GM19455 (cell line): ENCODE measurements at regions not wholly inside any gene's neighbourhood (a gene's known extent, or its start where the extent isn't known, plus 50 kb on each side); places are given as distances from the start of the nearest gene placed in this dataset.
A peak's percentile ranks its signal among the peaks of the same experiment; 100 is the strongest.
"Not testable (repeated sequence)": the region's sequence is repeated elsewhere in the genome, so short reads cannot be mapped to it uniquely, and the experiment has no call there.

Source experiments
- ATAC-seq: cut with Tn5 transposase; IDR thresholded peaks from one replicate; pipeline ENCODE4 v1.9.1; 2021; ENCODE audit not compliant: unreplicated experiment

DNA sequence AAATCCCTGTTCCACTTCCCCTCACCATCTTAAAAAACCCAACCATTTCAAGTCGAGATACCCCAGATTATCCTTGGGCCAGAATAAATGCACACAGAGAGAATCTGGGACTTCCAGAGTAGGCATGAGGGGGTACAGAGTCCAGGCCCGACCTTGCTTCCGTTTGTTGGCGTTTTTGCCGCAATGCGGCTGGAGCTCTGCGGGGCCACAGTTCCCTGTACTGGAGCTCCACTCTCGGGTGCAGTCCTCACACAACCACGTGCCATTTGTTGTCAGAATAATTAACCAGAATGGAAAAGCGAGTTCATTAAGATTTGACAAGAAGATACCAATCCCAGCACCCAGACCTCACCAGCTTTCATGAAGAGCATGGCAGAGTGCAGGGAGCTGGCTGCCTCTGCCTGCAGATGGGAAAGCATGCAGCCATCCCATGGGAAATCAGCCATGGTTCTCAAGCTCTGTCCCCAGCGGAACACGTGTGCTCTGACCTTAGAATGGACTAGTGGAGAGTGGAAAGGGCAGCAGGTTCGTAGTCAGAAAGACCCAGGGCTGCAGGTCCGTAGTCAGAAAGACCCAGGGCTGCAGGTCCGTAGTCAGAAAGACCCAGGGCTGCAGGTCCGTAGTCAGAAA, 472.8 kb downstream of the EIPR1 start:
- no peak for ATAC-seq

DNA sequence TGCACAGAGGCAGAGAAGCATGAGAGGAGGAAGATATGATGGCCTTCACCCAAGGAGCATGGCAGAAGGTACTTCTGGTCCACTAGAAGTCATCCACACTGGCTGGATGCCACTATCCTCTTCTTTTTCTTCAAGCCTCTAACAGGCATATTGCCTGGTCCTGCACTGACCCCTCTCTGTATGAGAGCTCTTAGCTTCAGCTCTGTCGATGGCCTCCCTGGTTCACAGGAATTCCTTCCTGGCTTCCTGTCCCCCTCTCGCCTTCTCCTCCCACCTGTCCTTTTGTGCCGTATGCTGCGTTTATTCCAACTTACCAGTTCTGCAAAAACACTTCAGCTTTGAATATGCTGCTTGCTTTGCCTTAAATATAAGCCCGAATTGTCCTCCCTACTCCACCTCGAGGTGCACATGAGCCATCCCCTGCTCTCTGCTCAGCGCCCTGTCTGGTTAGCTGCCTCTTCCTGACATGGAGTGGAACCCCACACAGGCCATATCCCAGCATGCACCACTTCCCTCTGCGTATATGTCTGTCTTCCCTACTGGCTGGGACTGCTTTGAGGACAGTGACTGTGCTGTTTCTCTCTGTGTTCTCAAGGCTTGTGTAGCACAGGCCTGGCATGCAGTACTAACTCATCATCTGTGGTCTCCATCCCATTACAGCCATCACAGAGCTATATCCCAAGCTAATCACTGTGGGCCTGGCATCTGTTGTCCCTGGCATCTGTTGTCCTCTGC, 474.9 kb downstream of the EIPR1 start:
- no peak for ATAC-seq

DNA sequence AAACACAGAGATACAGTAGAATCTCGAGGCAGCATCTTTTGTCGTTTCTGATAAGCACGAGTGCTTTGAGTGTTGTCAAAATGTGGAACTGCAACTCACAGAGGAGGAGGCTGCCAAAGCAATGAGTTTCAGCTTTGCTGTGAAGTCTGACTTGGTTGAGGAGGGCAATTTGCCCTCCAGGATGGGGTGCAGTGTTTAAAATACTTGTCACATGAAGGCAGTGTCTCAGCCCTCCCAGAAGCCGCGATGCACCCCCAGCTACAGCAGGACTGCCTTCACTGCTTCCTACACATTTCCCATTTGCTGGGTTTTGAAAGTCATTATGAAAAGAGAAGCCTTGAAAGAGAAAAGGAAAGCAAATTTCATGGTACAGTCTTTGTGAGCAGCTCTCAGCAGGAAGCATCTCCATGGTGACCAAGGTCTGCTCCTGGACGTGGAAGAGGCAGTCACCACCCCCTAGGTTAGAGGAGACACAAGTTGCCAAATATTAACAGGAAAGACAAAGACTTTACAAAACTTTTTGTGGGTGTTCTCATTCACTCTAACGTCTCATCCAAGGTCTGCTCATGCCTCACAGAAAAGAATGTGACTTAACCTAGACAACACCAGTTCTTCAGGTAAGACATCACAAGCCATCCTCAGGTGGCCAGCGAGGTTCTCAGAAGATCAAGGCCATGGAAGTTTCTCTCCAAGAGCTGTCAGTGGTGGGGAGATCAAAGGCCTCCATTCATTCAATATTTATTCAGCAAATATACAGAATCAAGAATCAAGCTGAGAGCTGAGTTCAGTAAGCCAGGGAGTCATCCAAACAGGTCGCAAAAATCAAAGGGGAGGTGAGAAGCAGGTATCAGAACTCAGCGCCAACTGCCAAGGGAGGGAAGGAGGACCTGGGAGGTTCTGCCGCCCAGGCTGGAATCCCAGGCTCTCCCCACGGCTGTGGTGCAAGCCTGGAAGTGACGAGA, 476.0 kb downstream of the EIPR1 start:
- peak; percentile 90 for ATAC-seq

DNA sequence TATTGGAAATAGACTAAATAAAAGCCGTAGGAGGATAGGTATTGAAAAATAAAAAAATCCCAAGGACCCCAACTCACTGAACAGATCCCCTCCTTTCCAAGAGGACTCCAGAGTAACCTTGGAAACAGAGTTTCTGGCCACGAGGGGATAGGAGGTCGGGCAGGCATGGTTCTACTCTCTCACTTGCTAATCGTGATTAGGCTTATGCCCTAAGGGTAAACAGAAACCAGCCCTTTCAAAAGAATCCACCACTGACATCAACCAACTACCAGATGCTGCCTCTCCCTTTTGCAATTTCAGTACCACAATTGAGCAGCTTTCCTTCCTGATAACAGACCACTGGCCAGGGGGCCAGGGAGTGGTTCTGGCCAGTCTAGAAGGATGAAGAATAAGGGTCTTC, 477.8 kb downstream of the EIPR1 start:
- ATAC-seq: no peak

DNA sequence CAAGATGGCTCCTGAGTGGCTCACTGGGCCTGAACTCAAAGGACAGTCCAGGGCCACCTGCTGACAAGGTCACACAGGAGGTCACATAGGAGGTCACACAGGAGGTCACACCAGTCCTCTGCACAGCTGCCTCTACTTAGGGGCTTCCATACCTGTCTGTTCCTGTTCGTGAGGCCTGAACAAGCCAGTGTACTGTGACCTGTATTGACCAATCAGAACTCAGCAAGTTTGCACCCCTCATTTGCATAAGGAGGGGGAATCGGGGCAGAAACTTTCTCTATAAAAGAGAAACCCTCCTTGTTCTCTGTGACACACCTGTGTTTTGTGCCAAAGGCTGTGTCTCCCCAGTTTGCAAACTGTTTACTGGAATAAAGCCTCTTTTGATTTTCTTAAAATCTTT, 478.9 kb downstream of the EIPR1 start:
- ATAC-seq: no peak

DNA sequence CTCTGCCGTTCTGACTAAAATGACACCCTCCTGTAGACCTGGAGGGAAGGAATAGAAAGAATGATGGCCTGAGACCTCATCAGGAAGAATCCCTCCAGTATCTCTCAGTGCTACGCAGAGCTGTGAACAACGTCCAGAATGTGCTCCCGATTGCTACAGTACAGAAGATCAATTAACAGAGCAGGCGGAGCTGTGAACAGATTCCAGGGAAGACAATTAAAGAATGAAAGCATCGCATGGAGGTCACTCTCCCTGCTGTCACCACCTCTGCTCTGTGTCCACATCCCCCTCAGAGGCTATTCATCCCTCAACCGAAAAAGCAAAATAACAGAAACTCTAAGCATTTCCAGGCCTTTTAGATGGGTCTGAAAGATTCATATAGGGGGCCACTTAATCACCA, 481.0 kb downstream of the EIPR1 start:
- ATAC-seq: no peak

DNA sequence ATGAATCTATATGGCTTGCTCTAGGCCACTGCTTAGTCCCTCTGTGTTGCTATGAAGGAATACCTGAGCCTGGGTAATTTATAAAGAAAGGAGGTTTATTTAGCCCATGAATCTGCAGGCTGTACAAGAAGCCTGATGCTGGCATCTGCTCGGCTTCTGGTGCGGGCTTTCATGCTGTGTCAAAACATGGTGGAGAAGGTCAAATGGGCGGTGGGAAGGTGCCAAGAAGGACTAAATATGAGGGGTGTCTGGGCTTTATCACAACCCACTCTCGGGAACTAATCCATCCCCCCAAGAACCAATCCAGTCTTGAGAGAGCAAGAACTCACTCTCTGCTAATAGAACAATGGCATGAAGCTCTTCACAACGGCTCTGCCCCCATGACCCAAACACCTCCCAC, 481.6 kb downstream of the EIPR1 start:
- ATAC-seq: no peak

DNA sequence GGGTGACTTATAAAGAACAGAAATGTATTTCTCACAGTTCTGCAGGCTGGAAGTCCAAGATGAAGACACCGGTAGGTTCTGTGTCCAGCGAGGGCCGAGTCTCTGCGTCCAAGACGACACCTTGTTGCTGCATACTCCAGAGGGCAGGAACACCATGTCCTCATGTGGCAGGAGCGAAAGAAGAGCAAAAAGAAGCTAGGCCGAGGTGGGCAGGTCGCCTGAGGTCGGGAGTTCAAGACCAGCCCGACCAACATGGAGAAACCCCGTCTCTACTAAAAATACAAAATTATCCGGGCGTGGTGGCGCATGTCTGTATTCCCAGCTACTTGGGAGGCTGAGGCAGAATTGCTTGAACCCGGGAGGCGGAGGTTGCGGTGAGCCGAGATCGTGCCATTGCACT, 483.6 kb downstream of the EIPR1 start:
- not testable (repeated sequence) for ATAC-seq

DNA sequence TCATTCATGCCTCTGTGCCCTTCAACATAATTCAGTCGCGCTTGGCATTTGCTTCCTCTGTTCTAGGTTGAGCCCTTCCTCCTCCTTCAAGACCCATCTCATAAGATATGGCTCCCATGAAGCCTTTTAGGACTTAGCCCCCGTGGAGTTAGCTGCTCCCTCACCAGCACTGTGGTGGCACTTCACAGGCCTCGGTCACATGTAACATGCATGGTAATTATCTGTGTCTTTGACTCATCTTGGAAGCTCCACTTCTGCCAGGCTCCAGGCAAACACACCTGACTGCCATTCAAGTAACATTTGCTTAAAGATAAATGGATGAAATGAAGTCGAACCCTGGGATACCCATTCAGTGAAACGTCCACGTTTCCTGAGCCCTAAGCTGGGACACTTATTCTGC, 484.7 kb downstream of the EIPR1 start:
- no peak for ATAC-seq

DNA sequence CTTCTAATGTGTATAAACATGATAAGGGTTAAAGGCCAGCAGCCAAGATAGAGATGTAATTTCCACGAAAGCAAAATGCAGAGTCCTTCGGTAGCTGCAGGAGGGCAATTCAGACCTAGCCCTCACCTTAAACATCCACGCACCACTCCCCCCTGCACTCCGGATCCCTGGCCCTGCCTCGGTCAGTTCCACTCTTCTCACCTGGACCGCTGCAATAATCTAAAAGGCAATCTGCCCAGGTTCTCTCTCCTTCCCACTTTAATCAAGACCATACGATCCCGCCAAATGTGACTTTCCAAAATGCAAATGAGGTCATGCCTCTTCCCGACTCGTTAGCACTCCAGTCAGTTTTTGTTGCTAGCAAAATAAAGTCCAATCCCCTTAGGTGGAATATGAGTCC, 485.2 kb downstream of the EIPR1 start:
- ATAC-seq: no peak

DNA sequence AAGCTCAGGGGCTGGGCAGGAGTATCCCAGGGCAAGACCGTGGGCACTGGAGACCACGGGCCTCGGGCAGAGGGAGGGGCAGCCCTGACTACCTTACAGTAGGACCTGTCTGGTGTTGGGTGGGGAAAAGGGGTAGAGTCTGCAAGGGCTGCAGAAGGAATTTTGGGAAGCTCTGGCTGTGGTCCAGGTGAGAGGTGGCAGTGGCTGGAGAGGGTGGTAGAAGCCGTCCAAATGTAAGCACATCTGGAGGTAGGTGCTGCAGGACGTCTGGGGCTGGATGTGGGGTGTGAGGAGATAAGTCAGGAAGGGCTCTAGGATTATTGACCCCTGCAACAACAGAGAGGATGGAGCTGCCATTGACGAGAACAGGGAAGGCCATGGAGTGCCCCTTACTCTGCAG, 486.7 kb downstream of the EIPR1 start:
- ATAC-seq: no peak

DNA sequence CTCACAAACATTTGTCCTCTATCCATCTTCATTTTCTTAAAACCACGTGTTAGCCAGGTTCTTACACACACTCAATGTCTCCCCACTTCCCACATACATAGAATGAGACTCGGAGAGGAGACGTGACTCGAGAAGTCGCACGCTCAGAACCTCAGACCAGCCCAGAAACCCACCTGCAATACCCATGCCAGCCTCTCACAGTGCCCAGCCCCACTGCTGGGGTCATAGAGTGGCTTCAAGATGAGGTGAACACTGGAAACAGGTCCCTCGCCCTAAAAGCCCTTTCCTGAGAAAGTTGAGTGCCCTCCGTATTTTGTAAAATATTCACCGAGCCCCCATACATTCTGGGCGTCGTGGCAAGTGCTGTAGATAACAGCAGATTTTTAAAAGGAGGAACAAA, 487.4 kb downstream of the EIPR1 start:
- ATAC-seq: no peak

DNA sequence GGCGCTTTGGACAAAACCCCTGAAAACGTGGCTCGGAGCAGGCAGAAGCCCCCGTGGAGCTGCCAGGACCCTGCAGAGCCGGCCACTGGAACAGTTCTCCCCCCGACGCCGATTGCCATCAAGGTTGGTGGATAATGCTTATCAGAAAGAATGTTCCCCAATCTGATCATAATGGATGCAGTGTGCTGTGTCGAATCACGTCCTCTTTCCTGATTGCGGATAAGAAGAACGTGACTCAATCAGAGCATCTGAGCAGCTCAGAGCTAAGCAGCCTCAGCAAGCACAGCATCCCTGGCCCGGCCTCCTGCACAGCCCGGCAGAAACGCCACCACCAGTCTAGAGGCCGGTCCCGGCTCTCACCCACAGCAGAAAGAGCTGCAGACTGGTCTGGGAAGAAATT, 488.0 kb downstream of the EIPR1 start:
- ATAC-seq: no peak

DNA sequence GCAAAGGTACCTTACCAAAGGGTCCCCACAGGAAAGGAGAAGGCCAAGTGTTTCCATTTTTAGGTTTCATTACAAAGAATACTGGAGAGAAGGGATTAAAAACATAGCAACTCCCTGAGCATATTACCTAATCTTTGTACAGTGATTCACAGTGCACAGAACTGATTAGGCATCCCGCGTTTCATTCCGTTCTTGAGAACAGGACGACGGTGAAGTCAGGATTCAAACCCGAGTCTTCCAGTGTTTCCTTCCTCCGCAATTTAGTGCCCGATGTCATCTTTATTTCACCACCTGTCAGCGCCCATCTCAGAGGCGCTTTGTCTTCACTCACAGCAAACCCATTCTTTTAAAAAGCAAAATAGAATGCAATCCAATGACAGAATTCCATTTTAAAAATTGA, 488.5 kb downstream of the EIPR1 start:
- no peak for ATAC-seq

DNA sequence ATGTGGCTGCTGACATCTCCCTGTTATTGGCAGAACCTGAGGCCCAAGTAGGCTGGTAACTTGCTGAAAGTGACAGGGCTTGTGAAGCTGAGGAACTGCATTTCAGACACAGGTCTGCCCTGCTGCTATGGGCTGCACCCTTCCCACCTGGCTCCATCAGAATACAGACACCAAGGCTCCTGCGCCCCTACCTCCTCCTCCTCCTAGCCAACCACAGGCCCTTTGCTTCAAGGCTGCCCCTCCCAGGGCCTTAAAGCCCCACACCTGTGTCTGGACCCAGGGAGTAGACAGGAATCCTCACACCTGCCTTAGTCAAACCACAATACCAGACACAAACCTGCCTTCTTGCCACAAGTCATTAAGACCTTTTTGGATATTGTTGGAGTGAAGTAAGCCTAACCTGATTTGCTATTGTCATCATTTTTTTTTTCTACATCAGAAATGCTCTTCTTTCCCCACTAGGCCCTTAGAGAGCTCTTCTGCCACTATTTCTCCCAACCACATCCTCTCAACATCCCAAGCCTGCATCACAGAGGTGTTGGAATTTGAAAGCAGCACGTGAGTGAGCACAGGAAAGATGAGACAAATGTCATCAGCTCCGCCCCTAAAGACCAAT, 489.7 kb downstream of the EIPR1 start:
- ATAC-seq: no peak

DNA sequence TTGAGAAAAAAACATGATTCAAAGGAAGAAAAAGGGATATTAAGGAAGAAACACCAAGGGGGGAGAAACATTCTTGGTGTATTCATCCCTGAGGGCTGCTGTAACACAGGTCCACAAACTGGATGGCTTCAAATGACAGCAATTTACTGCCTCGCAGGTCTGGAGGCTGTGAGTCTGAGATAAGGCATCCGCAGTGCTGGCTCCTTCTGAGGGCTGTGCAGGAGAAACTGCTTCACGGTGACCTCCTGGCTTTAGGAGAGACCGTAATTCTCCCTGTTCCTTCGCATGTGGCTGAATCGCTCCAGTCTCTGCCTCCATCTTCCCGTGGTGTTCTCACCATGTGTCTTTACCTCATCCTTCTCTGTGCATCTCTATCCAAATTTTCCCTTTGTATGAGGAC, 490.7 kb downstream of the EIPR1 start:
- ATAC-seq: no peak

DNA sequence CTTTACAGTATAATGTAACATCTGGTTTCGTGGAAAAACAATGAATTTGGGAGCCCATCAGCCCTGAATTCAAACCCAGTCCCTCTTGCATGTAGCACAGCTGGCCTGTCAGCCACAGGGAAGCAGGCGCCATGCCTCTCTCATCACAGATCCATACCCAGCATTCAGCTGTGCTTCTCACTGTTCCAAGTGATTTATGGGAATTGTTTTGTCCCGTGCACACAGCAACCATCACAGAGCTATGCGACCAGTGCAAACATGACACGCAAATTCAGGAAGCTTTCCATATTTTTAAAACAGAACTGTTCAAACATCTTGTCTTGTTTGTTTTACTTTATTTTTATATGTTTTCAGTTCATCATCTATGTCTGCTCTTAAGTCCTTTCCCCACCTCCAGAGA, 496.1 kb downstream of the EIPR1 start:
- ATAC-seq: no peak

DNA sequence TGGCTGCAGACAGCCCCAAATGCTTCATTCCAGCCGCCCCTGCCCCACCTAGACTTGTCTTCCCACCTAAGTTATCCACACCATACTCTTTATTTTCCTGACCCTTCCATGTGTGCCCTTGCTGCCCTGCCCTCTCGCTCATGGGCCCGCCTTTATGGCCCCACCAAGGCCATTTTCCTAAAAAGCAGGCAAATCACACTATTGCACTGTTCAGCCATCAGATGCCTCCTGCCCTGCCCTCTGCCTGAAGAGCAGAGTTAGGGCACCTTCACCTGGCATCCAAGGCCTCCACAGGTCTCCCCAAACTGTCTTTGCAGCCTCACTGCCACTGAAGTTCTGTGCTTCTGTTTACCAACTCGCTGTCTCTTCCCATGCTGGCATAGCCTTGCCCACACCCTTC, 496.7 kb downstream of the EIPR1 start:
- no peak for ATAC-seq

DNA sequence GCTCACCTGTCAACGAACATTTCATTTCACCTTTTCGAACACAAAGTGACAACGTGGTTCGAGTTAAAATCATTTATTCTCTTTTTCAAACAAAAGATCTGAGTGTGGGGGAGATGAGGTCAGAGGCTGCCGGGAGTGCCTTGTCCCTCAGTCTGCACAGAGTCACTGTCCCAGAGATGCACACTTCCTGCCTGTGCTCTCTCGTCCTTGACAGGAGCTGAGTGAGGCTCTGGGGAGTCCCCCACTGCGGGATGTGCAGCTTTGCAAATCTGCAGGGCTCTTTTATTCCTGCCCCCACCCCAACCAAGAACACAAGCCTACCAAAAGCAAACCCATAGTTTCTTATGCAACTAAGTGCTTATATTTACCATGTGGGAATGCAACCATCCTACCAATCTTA, 497.8 kb downstream of the EIPR1 start:
- peak; percentile 94 for ATAC-seq

DNA sequence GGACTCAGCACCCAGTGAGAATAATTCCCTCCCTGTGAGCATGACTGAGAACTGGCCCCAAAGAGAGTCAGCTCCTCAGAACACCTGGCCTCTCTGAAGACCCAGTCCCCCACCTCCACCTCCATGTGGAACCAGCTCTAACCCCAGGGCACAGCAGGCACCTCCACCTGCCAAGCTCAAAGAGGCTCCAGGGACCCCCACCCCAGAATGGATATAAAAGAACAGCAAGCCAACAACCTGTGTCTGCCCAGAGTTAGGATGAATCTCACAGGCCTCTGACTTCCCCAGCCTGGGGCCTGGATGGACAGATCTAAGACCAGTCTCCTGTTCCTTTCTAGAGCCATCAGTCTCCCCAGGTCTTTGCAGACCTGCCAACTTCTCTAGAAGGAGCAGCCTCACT, 498.5 kb downstream of the EIPR1 start:
- ATAC-seq: no peak

DNA sequence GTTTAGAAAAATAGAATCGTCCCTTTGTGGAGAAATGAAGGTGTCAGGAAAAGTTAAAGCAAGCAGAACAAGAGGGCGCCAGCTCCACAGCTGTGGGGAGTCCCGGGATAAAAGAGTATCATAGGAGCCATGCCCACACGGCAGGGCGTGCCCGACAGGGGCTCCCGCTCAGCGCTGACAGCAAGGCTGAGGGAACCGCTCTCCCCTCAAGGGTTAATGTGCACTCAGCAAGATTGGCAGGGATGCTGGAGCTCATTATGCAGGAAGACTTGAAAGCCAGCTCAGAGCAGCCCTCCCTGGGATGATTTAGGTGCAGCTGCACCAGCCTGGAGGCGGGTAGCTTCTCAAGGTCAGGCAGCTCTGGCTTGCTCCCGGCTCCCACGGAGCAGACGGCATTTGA, 500.2 kb downstream of the EIPR1 start:
- no peak for ATAC-seq
